Trophoblast cell (in vitro differentiated cells and primary cell): ENCODE measurements at regions not wholly inside any gene's neighbourhood (a gene's known extent, or its start where the extent isn't known, plus 50 kb on each side); places are given as distances from the start of the nearest gene placed in this dataset.

Experiments used
- DNase-seq, 2 donors: peaks; one replicate each; pipeline ENCODE4 v3.0.0-alpha.2; 2016
- H2AFZ ChIP-seq: 2 replicates; pipeline ENCODE4 v1.6.1; 2013; ENCODE audit warnings: low read length, moderate library complexity, mild to moderate bottlenecking; ENCODE audit not compliant: insufficient read depth, poor library complexity
- H2AK5ac ChIP-seq: 2 replicates; pipeline ENCODE4 v1.6.1; 2013; ENCODE audit warnings: mild to moderate bottlenecking, low read length
- H2BK120ac ChIP-seq: 2 replicates; pipeline ENCODE4 v1.6.1; 2013; ENCODE audit warnings: low read length, mild to moderate bottlenecking, moderate library complexity; ENCODE audit not compliant: insufficient read depth, poor library complexity
- H2BK12ac ChIP-seq: 2 replicates; pipeline ENCODE4 v1.6.1; 2013; ENCODE audit warnings: mild to moderate bottlenecking, low read length, moderate library complexity
- H2BK5ac ChIP-seq: 2 replicates; pipeline ENCODE4 v1.6.1; 2013; ENCODE audit warnings: low read length, low read depth, moderate library complexity, mild to moderate bottlenecking; ENCODE audit not compliant: poor library complexity
- H3K14ac ChIP-seq: 2 replicates; pipeline ENCODE4 v1.6.1; 2013; ENCODE audit warnings: mild to moderate bottlenecking, low read length
- H3K18ac ChIP-seq: 2 replicates; pipeline ENCODE4 v1.6.1; 2013; ENCODE audit warnings: mild to moderate bottlenecking, low read length
- H3K23ac ChIP-seq: 2 replicates; pipeline ENCODE4 v1.6.1; 2013; ENCODE audit warnings: low read length
- H3K27ac ChIP-seq: 2 replicates; pipeline ENCODE4 v1.5.1; 2013; ENCODE audit warnings: low read depth, mild to moderate bottlenecking, inconsistent platforms, low read length, moderate library complexity
- H3K27me3 ChIP-seq: 2 replicates; pipeline ENCODE4 v1.6.1; 2013; ENCODE audit warnings: inconsistent platforms, mild to moderate bottlenecking, low read length, moderate library complexity; ENCODE audit not compliant: insufficient read depth
- H3K36me3 ChIP-seq, 2 experiments: 1 replicate in 1 of 2; 2 replicates in 1 of 2; pipeline ENCODE4 v1.6.1; 2013; ENCODE audit warnings: low read length in 2 of 2, mild to moderate bottlenecking in 2 of 2, moderate library complexity in 1 of 2; ENCODE audit not compliant: insufficient read depth in 2 of 2, control insufficient read depth in 1 of 2
- H3K4ac ChIP-seq: 2 replicates; pipeline ENCODE4 v1.6.1; 2013; ENCODE audit warnings: low read depth, mild to moderate bottlenecking, low read length, moderate library complexity
- H3K4me1 ChIP-seq, 2 experiments: 1 replicate in 1 of 2; 2 replicates in 1 of 2; pipeline ENCODE4 v1.6.1; 2013; ENCODE audit warnings: low read length in 2 of 2, mild to moderate bottlenecking in 2 of 2, moderate library complexity in 1 of 2; ENCODE audit not compliant: insufficient read depth in 2 of 2, control insufficient read depth in 1 of 2
- H3K4me2 ChIP-seq: 2 replicates; pipeline ENCODE4 v1.6.1; 2013; ENCODE audit warnings: inconsistent platforms, mild to moderate bottlenecking, low read length, moderate library complexity
- H3K4me3 ChIP-seq: 2 replicates; pipeline ENCODE4 v1.5.1; 2013; ENCODE audit warnings: mild to moderate bottlenecking, low read depth, low read length, inconsistent platforms
- H3K79me1 ChIP-seq: one replicate; pipeline ENCODE4 v1.6.1; 2013; ENCODE audit warnings: low read length
- H3K79me2 ChIP-seq: 2 replicates; pipeline ENCODE4 v1.6.1; 2013; ENCODE audit warnings: low read length, mild to moderate bottlenecking; ENCODE audit not compliant: control insufficient read depth, insufficient read depth, poor library complexity
- H3K9ac ChIP-seq: 2 replicates; pipeline ENCODE4 v1.6.1; 2013; ENCODE audit warnings: mild to moderate bottlenecking, low read length
- H3K9me3 ChIP-seq: 2 replicates; pipeline ENCODE4 v1.6.1; 2013; ENCODE audit warnings: low read depth, mild to moderate bottlenecking, control low read depth, inconsistent platforms, low read length; ENCODE audit not compliant: insufficient read depth
- H4K12ac ChIP-seq: 2 replicates; pipeline ENCODE4 v1.6.1; 2013; ENCODE audit warnings: low read depth, mild to moderate bottlenecking, low read length, moderate library complexity
- H4K8ac ChIP-seq: 2 replicates; pipeline ENCODE4 v1.6.1; 2013; ENCODE audit warnings: low read depth, mild to moderate bottlenecking, low read length, moderate library complexity
- H4K91ac ChIP-seq: one replicate; pipeline ENCODE4 v1.6.1; 2013; ENCODE audit warnings: low read depth, mild to moderate bottlenecking, low read length, moderate library complexity
- WGBS: extraction: QIAGEN DNeasy Blood & Tissue Kit; methylation state at CpG from one replicate; pipeline ENCODE4 v1.1.7; 2013; ENCODE audit warnings: missing lambda C conversion rate; ENCODE audit not compliant: insufficient read length, insufficient coverage; ENCODE audit errors: extremely low coverage; 5-methylcytosine and 5-hydroxymethylcytosine counted together

GRCh38 chr10:22478555-22479334 lies 133.4 kb downstream of the SPAG6 start:
- peaks cover 42% of the 10 kb centered on the region for H3K27me3 ChIP-seq
- no peaks in the 10 kb centered on the region for H3K9me3 ChIP-seq
- no peak overlapping the region for H4K12ac ChIP-seq
- H3K79me1 ChIP-seq = no peaks in the 10 kb centered on the region
- no peak overlapping the region for H2AFZ ChIP-seq
- no peak overlapping the region for H3K14ac ChIP-seq
- no peak overlapping the region for H4K8ac ChIP-seq
- no peaks in the 10 kb centered on the region for H3K79me2 ChIP-seq
- H3K4me3 ChIP-seq = no peak overlapping the region
- no CpG with 5 or more reads among the region's 8 CpGs for WGBS
- no peak overlapping the region for H2BK12ac ChIP-seq
- no peak overlapping the region for H4K91ac ChIP-seq
- H2BK120ac ChIP-seq = no peak overlapping the region
- H3K18ac ChIP-seq = no peak overlapping the region
- DNase-seq = no peak
- no peak overlapping the region for H3K4ac ChIP-seq
- H3K23ac ChIP-seq = no peak overlapping the region
- no peaks in the 10 kb centered on the region for H3K36me3 ChIP-seq
- no peak overlapping the region for H3K4me2 ChIP-seq
- no peak overlapping the region for H3K27ac ChIP-seq
- H3K9ac ChIP-seq = no peak overlapping the region
- no peak overlapping the region for H2AK5ac ChIP-seq
- peaks cover 6 to 20% of the 10 kb centered on the region in 2 experiments for H3K4me1 ChIP-seq
- no peak overlapping the region for H2BK5ac ChIP-seq

GRCh38 chr10:22479419-22479818 lies 134.1 kb downstream of the SPAG6 start:
- Histone ChIP-seq H4K12ac (no peak overlapping the region), H3K27ac (no peak overlapping the region), H2BK120ac (no peak overlapping the region), H3K4ac (no peak overlapping the region), H2AK5ac (no peak overlapping the region), H3K79me1 (no peaks in the 10 kb centered on the region), H3K18ac (no peak overlapping the region), H3K27me3 (peaks cover 42% of the 10 kb centered on the region), H3K4me3 (no peak overlapping the region), H2BK5ac (no peak overlapping the region), H2BK12ac (no peak overlapping the region), H3K9me3 (no peaks in the 10 kb centered on the region), H4K91ac (no peak overlapping the region), H3K9ac (peak overlapping the region; percentile 23), H3K4me2 (no peak overlapping the region), H3K36me3 (no peaks in the 10 kb centered on the region), H3K4me1 (peaks cover 6 to 20% of the 10 kb centered on the region in 2 experiments), H4K8ac (no peak overlapping the region), H3K23ac (no peak overlapping the region), H3K79me2 (no peaks in the 10 kb centered on the region), H2AFZ (no peak overlapping the region), H3K14ac (no peak overlapping the region)
- whole genome bisulfite sequencing = no CpG with 5 or more reads among the region's 4 CpGs
- DNase-seq = no peak

DNA sequence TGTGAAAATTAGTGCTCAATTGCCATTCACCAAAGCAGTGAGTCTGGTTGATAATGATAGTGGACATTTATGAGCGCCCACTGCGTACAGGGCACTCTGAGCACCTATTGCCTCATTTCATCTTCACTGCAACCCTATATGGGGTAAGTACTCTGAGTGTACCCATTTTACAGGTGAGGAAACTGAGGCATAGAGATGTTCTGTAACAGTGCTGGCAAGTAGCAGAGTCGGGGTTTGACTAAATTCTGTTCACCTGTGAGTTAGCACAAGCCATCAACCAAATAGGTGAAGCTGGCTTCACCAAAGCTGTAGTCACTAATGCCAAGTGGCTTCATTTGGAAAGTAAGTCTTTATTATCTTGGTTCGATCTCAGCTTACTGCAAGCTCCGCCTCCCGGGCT lies 135.8 kb downstream of the SPAG6 start:
- Histone ChIP-seq H4K91ac (no peak overlapping the region), H2BK120ac (no peak overlapping the region), H3K18ac (no peak overlapping the region), H2BK5ac (no peak overlapping the region), H3K4me1 (peaks cover 6 to 14% of the 10 kb centered on the region in 2 experiments), H3K4me3 (no peak overlapping the region), H3K36me3 (no peaks in the 10 kb centered on the region), H3K14ac (no peak overlapping the region), H3K4ac (no peak overlapping the region), H4K8ac (no peak overlapping the region), H2AK5ac (no peak overlapping the region), H3K4me2 (no peak overlapping the region), H3K27ac (no peak overlapping the region), H3K9ac (no peak overlapping the region), H3K23ac (no peak overlapping the region), H4K12ac (no peak overlapping the region), H2AFZ (no peak overlapping the region), H3K79me1 (no peaks in the 10 kb centered on the region), H3K79me2 (no peaks in the 10 kb centered on the region), H2BK12ac (no peak overlapping the region), H3K9me3 (no peaks in the 10 kb centered on the region), H3K27me3 (peaks cover 31% of the 10 kb centered on the region)
- DNase-seq = no peak
- no CpG with 5 or more reads among the region's 6 CpGs for WGBS

- no peak overlapping the region for H2BK120ac ChIP-seq
- no peaks in the 10 kb centered on the region for H3K79me2 ChIP-seq
- H3K36me3 ChIP-seq = no peaks in the 10 kb centered on the region
- no peak overlapping the region for H4K91ac ChIP-seq
- no peak overlapping the region for H3K14ac ChIP-seq
- no peak overlapping the region for H2BK5ac ChIP-seq
- no peak overlapping the region for H3K4me2 ChIP-seq
- H3K9ac ChIP-seq = no peak overlapping the region
- H3K9me3 ChIP-seq = no peaks in the 10 kb centered on the region
- no peak overlapping the region for H3K4me3 ChIP-seq
- H4K8ac ChIP-seq = no peak overlapping the region
- no peak overlapping the region for H3K18ac ChIP-seq
- H3K79me1 ChIP-seq = no peaks in the 10 kb centered on the region
- no CpG with 5 or more reads among the region's 5 CpGs for WGBS
- H3K27ac ChIP-seq = no peak overlapping the region
- no peak overlapping the region for H2AK5ac ChIP-seq
- no peak overlapping the region for H3K4ac ChIP-seq
- H2BK12ac ChIP-seq = no peak overlapping the region
- H3K4me1 ChIP-seq = peaks cover 0 to 7% of the 10 kb centered on the region in 2 experiments
- H3K23ac ChIP-seq = no peak overlapping the region
- no peak for DNase-seq
- no peak overlapping the region for H2AFZ ChIP-seq
- H4K12ac ChIP-seq = no peak overlapping the region
- H3K27me3 ChIP-seq = peaks cover 23% of the 10 kb centered on the region
Observed at GRCh38 chr10:22481687-22482539, 136.6 kb downstream of the SPAG6 start.
